ENCODE measurements at regions not wholly inside any gene's neighbourhood (a gene's known extent, or its start where the extent isn't known, plus 50 kb on each side); places are given as distances from the start of the nearest gene placed in this dataset.

DNA sequence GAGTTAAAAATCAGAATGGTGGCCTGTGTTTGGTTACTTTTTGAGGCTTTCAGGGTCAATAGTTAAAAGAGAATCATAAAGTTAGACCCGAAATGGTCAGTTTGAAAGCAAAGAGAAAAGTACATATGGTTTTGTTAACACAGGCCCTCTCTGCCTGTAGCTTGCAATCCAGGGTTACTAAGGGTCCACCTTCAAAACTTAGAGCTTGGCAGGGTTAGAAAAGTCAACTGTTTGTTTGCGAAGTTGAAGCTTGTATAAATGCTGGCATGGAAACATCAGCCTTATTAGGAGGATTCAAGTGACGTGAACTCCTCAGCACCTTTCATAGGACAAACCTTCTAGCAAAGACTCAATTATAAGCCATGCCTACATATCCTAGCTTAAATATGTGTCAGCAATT is 196.3 kb upstream of the SEMA3A start:
- DNase-seq (ENCODE audit: low read depth) = no peak

DNA sequence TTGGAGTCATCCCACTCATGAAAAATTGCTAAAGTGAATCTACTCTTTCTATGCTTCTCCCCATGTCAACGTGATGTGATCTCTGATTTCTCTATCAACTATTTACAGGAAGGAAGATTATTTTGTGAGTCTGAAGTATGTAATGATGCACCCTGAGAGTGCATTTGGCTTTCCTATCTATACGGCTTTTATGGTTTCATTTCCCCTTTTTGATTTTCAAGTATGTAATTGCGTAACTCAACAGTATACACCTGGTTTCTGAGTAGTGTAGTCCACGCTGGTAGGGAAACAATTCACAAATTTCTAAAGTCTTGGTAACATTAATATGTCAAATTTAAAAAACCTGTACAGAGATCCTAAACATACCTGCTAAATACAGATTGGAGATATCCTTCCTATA is 194.7 kb upstream of the SEMA3A start:
- DNase-seq (ENCODE audit: low read depth) = no peak

DNA sequence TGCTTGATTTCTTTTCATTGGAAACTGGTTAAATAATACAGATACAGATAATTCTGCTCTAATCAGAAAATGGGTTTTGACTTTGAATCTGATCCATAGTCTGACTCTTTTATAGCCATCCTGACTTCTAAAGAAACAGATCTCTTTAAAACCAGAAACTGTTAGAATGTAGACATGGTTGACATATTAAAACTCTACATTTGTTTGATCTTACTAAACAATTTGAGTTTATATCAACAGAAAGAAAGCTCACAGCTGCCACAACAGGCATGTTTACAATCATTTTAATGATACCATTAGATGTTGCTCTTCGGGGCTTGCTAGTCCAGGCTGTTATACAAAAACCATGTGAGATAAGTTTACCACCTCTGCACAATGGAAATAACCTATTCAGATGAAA is 193.0 kb upstream of the SEMA3A start:
- no peak for DNase-seq (ENCODE audit: low read depth)

DNA sequence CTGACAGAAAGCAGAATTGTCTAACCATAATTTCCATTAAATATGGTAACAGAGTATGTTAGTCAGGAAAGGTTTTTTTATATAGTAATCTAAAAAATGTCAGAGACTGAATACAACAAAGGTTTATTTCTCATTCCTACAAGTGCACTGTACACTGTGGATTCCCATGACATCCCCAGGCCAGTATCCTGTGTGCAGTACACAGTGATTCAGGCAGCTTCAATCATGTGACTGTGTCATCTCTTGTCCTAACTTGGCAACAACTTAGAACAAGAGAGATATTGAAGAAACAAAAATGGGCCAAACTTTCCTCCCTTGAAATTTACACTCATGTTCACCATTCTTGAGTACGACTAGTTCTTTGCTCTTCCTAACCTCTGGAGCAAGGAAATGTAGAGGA is 189.8 kb upstream of the SEMA3A start:
- DNase-seq (ENCODE audit: low read depth) = no peak

DNA sequence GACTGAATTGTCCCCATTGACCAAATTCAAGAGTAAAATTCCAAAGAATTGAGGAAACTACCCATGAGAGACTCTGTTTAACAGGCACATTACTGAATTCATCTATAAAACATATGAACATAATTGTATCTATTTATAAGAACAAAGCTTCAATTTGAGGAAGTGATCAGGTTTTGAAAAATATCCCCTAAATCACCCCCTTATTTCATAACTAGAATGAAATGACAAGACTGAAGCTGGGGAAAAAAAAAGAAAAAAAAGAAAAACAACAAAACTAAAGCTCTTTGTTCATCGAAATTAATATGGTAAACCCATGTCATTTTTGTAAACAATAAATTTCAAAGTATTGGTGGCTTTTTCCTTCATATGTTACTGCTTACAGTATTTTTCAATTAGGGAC is 184.9 kb upstream of the SEMA3A start:
- DNase-seq (ENCODE audit: low read depth) = no peak

DNA sequence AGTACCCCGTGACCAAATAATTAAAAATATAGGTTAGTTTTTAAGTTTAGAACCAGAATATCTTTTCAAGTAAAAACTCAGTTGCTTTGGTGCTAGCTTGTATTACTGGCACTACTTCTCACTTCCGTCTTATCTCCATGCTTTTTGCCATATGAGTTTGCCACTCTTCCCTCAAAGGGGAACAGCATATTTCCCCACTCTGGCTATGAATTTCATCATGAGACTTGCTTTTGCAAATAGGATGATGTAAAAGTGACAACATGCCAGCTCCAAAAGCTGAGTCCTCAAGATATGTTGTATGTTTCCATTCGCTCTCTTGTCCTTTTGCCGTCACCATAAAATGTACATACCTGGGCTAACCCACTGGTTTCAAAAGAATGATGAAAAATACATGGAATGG is 178.1 kb upstream of the SEMA3A start:
- DNase-seq (ENCODE audit: low read depth) = peak; percentile 8

DNA sequence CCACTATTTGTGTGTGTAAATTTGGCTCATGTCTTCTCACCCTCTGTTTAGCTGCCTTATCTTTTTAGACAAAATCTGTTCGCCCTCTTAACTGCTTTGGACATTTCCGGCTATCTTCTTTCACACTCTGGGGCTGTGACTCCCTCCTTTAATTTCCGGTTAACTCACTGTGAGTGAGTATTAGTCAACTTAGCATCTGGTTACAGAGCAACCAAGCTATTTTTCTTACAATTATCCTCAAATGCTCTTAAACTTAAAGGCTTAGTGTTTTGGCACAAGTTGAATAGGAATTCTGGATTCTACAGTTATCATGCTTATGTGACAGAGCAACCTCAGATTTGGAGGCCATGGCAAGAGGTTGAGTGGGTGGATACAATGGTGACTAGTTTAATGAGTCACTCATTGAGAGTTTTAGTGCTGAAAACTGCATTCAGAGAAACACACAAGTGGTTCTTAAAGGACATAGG is 177.6 kb upstream of the SEMA3A start:
- DNase-seq (ENCODE audit: low read depth) = peak; percentile 59

DNA sequence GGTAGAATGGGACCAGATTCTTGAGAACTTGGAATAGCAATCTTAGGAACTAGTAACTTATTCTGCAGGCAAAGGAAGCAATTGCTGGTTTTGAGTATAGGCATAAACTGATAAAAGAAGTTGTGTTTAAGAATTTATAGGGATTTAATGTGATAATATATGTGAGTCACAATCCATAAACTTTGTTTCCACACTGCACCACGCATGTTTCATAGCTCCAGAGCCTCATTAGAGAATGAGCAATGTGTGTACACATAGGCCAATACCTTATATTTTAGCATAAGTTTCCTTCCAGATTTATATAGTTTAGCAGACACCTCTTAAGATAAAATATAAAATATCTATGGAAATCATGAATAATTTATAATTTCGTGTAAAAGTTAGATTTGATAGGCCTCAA is 175.5 kb upstream of the SEMA3A start:
- DNase-seq (ENCODE audit: low read depth) = no peak

DNA sequence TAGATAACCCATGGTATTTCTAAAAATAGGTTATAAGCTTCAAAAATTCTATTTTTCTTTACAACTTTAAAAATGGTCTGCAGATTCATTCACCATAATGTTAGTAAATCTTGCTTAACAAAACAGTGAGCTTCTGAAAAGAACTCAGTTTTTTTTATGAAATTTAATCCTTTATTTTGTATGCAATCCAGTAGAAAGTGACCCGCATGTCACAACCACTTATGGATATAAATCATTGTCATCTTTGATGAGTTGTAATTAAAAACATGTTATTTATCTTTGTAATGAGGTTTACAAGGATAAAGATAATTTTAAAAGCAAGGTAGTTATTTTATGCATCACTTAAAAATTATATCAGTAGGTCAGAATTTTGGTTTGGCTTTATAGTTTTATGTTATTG is 173.5 kb upstream of the SEMA3A start:
- DNase-seq (ENCODE audit: low read depth) = no peak

DNA sequence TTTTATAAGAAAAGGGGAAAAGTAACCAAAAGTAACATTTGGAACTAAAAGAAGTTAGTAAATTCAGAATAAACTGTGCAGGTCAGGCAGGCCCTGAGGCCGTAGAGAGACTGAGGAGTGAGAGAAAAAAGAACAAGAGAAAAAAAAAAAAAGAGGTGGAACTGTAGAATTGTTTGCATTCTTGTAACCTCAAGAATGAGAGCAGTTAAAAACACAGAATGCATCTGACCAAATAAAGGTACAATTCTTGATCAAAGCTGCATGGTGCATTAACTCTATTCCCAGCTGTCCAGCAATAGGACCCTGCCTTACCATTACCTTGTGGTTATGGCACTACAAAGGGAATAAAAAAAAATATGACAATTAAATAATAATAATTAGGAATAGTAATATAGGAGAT is 170.1 kb upstream of the SEMA3A start:
- DNase-seq (ENCODE audit: low read depth) = peak; percentile 12

DNA sequence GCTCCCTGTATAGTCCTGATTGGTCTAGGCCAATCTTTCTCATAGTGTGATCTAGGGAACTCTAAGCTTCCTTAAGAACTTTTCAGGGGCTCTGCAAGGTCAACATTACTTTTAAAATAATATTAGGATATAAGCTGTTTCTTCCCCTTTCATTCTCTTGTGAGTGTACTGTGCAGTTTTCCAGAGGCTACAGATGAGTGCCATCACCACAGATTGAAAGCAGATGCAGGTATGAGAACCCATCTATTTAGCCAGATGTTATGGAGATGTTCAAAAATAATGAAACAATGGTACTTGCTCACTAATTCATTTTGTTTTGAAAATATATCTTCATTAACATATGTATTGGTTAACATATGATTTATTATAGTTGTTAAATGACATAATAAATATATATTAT is 169.2 kb upstream of the SEMA3A start:
- no peak for DNase-seq (ENCODE audit: low read depth)

DNA sequence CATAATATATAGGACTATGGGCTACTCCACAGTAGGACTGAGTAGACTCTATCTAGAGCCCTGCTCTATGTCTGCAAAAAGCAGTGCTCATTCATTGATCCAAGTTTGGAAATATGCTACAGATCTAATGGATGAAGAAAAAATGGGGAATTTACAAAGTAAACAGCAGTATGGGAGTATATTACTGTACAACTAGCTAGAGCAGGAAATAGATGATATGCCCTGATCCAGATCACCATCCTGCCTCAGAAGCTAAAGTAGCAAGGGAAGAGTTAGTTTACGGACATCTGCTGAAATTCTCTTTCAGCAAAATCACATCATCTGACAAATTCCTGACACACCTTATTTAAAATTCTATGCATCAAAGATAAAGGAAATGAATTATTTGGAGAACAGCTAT is 168.2 kb upstream of the SEMA3A start:
- no peak for DNase-seq (ENCODE audit: low read depth)

DNA sequence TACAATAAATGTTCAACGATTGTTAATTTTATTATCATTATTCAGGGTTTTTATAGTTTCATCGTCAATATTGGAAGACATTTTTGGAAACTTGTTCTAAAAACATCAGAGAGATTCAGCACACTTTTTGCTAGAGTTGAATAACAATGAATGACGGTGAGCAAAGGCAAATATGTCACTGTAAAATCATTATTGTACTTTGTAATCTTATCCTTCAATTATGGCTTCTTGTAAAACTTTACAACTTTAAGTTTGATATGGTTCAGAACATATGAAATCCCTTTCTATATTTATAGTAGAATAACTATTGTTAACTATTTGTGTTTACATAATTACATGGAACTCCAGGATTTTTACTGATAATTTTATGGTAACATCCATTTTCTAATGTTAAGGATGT is 167.8 kb upstream of the SEMA3A start:
- no peak for DNase-seq (ENCODE audit: low read depth)

DNA sequence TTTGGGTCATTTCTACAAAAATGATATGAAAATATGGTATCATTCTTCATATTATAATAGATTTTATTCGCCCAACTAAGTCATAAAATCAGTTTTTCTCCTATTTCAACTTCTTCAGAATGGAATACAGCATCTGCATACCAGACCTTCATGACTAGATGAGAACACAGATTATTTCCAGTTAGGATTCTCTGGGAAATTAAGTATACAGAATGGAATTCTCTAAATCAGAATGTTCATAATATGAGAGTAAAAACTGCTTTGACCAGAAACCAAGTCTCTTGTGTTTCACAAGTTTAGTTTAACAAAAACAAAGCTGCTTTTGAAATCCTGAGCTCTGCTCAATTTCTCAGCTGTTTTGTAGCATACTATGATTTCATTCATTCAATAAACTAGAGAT is 160.3 kb upstream of the SEMA3A start:
- DNase-seq (ENCODE audit: low read depth) = no peak

DNA sequence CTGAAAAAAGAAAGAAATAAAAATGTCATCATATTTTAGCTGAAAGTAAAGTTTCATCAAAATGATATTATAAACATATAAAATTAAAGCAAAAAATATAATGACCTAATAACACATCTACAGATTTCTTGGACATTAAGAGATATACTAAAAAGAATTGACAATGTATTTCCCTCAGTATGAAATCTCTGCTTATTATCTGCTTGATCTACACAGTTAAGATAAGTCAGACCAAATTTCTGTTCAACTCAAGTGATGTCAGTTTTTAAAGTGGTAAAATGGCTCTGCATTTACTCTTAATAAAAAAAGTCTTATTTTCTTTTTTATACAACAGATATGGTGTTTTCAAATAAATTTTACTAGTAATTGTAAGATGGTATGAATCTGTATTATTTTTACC is 159.4 kb upstream of the SEMA3A start:
- no peak for DNase-seq (ENCODE audit: low read depth)

DNA sequence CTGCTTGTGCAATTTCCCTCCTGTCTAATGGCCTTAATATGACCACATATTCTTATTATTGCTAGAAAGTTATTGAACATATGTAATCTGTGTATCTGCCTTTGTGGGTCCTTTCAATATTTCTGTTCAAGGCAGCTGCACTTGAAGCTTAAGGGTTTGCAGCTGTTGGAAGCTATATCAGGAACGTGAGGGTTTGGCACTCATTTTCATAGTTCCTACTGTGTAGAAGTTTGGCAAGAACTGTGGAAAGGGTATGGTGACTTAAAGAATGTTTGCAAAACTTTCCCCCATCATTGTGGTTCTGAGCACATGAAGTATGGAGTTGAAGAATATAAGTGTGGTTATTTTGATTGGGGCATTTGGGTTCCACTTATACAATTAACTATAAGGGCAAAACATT is 144.7 kb upstream of the SEMA3A start:
- DNase-seq (ENCODE audit: low read depth) = no peak

DNA sequence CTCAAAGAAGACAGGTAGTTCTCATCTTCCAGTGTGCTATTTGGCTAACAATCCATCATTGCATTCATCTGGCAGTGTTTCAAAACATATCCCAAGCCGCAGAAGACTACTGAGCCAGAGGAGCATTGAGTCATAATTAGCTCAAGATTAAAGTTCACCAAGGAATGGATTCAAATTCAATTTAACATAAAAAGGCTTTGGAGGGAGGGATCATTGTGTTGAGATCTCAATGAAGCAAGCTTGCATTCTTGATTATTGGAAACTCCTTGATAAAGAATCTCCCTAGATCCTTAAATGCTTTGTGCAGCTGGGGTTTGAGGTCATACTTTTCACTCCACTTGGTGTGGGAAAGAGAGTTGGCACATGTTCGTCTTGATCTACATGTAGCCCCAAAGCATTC is 142.8 kb upstream of the SEMA3A start:
- no peak for DNase-seq (ENCODE audit: low read depth)

DNA sequence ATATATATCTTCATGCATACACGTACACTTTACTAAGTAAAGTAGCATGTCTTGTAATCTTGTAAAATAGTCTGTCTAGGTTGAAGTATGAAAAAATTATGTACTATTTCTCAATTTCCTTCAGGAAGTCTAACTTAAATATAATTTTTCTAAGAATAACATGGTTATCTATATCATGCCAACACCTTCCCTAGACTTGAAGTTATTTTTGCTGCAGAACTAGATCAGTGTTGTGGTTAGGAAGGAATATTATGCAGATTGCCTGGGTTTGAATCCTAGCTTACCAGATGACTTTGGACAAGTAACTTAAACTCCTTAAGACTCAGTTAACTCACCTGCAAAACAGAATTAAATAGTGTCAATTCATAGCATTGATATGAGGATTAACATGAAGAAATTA is 142.2 kb upstream of the SEMA3A start:
- no peak for DNase-seq (ENCODE audit: low read depth)

DNA sequence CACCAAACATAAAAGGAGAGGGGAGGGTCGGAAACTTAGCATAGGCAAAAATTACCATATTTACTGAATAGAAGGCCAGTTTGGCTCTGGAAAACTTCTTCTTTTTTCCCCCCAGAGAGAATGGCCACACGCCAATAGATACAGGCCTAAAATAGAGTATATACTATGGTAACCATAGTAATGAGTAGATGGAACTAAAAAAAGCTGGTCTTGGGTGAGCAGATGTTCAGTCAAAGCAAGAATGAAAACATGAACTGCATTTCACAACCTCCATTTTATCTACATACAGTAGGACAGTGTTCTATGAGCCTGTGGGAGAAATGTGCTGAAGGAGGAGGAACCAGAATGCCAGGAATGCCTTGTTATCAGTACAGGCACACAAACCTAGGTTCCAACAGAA is 141.7 kb upstream of the SEMA3A start:
- no peak for DNase-seq (ENCODE audit: low read depth)

DNA sequence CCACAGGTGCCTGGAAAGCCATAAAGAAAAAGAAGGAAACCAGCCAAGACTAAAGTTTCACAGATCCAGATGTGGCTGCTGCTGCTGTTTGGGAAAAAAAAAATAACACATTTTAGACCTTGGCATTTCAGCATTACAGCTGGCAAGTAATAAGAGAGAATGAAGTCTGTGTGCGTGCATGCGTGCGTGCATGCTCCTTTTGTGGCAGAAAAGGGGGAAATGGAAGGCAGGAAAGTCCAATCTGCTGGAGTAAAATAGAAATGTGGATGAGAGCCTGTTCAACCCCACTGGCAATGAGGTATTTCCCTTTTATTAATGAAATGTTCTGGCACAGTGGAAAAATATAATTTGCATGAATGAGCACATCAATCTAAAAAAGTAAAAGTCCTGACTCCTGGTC is 137.0 kb upstream of the SEMA3A start:
- DNase-seq (ENCODE audit: low read depth) = no peak

DNA sequence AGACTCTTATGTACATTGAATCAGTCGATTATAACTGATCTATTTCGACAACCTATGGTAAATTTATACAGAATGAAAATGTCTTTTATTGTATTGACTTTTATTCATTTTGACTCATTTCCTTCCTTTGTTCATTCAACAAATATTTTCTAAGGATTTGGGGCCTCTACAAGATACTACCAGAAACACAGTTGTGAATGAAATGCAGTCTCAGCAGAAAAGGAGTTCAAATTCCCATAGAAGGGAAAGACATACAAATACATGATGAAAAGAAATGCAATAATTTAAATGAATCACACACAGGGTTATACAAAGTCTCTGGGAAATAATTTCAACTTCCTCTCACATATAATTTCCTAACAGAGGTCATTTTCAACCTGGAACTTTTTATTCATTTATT is 134.0 kb upstream of the SEMA3A start:
- DNase-seq (ENCODE audit: low read depth) = no peak

DNA sequence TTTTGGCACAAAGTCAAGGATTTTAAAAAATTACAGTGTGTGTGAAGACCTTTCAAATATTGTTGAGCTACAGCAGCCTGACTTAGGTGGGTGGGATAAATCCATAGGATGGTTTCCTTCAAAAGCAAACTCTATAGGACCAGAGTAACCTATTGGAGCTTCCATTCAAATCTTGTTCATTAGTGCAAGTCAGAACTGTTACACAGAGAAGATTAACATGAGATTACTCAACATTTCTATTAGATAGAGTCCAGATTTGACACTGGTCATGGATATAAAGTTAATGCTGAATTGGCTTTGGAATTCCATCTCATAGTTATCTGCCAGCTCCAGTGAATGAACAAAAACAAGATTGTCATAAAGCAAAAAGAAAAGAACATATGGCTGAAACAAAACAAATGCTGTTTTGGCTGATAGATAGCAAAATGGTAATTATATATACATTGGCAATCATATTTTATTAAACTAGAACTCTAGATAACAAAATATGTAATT is 129.6 kb upstream of the SEMA3A start:
- no peak for DNase-seq (ENCODE audit: low read depth)

DNA sequence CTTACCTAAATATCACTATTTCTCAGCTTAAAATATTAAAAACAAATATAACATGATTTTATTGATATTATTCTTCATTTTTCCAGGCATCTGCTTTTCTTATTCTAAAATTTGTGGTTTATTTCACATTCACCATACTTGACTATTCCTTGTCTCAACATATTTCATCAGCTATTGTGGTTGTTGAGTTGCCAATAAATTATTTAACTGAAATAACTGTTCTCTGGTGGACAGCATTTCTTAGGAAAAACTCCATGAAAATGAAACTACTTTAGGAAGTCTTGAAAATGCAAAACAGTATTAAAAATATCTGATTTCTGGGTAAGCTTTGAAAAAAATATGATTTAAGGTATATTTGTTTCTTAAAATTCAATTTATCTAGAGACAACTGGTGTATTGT is 122.9 kb upstream of the SEMA3A start:
- DNase-seq (ENCODE audit: low read depth) = no peak

DNA sequence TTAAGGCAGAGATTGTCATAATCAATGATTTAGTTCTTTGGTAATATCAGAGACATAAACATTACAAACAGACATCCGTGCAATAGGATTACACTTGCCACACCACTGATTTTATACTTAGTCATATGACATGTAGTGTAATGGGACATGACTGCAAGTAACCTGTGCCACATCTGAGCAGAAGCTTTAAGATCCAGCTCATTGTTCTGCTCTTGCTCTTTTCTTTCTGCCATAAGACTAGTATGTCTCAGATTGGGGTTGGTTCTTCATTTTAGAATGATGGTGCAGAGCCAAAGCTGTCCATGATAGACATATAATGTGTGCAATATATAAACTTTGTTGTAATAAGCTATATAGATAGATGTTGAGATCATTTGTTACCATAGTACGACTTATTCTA is 119.7 kb upstream of the SEMA3A start:
- DNase-seq (ENCODE audit: low read depth) = no peak

DNA sequence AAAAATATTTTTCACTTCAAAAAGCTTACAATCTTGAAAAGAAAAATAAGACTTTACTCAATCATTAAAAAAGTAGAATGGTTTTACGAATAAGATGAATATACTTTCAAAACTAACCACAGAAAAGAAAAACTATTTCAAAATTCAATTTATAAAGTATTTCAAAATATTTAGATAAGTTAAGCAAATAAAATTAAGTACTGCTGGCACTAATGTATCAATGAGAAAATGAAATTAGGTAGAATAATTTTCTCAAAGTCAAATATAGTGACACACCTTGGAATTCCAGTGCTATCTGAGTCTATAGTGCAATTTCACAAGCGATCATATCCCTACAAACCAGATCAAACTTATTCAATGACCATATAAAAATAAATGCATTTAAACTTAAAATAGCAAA is 109.8 kb upstream of the SEMA3A start:
- DNase-seq (ENCODE audit: low read depth) = no peak

Data from HS-27A (cell line).